Rectal smooth muscle tissue (tissue), 1 donor: ENCODE measurements at regions not wholly inside any gene's neighbourhood (a gene's known extent, or its start where the extent isn't known, plus 50 kb on each side); places are given as distances from the start of the nearest gene placed in this dataset.
"Not testable (repeated sequence)": the region's sequence is repeated elsewhere in the genome, so short reads cannot be mapped to it uniquely, and the experiment has no call there.

ENCODE experiments used
- H3K27ac ChIP-seq: one replicate; pipeline ENCODE4 v1.7.0; 2013; ENCODE audit warnings: low read depth, low read length, inconsistent platforms
- H3K27me3 ChIP-seq: one replicate; pipeline ENCODE4 v1.7.0; 2013; ENCODE audit warnings: low read length; ENCODE audit not compliant: control insufficient read depth, insufficient read depth
- H3K36me3 ChIP-seq: one replicate; pipeline ENCODE4 v1.7.0; 2013; ENCODE audit warnings: low read length; ENCODE audit not compliant: control insufficient read depth, insufficient read depth
- H3K4me1 ChIP-seq: one replicate; pipeline ENCODE4 v1.7.0; 2013; ENCODE audit warnings: low read length; ENCODE audit not compliant: control insufficient read depth, insufficient read depth
- H3K4me3 ChIP-seq: one replicate; pipeline ENCODE4 v1.7.0; 2013; ENCODE audit warnings: low read length
- H3K9ac ChIP-seq: one replicate; pipeline ENCODE4 v1.7.0; 2013; ENCODE audit warnings: low read length

- Histone ChIP-seq H3K9ac (no peak overlapping the region), H3K4me1 (no peaks in the 10 kb centered on the region), H3K27ac (no peak overlapping the region), H3K27me3 (no peaks in the 10 kb centered on the region), H3K36me3 (no peaks in the 10 kb centered on the region), H3K4me3 (no peak overlapping the region)
Measured at GRCh38 chr16:5175266-5175665, 77.7 kb upstream of the EEF2KMT start.

GRCh38 chr16:5166486-5166885 is 68.9 kb upstream of the EEF2KMT start:
- no peaks in the 10 kb centered on the region for H3K36me3 ChIP-seq
- no peaks in the 10 kb centered on the region for H3K4me1 ChIP-seq
- no peak overlapping the region for H3K27ac ChIP-seq
- no peak overlapping the region for H3K9ac ChIP-seq
- no peak overlapping the region for H3K4me3 ChIP-seq
- H3K27me3 ChIP-seq: no peaks in the 10 kb centered on the region

GRCh38 chr16:5165429-5165828 is 67.8 kb upstream of the EEF2KMT start:
- H3K9ac ChIP-seq, H3K36me3 ChIP-seq, H3K27ac ChIP-seq, H3K4me1 ChIP-seq, H3K27me3 ChIP-seq, H3K4me3 ChIP-seq: not testable (repeated sequence)

GRCh38 chr16:5162801-5163200 is 65.2 kb upstream of the EEF2KMT start:
- H3K36me3 ChIP-seq, H3K9ac ChIP-seq, H3K27ac ChIP-seq, H3K4me3 ChIP-seq, H3K27me3 ChIP-seq, H3K4me1 ChIP-seq: not testable (repeated sequence)

- H3K27me3 ChIP-seq, H3K4me1 ChIP-seq, H3K27ac ChIP-seq, H3K36me3 ChIP-seq, H3K9ac ChIP-seq, H3K4me3 ChIP-seq: not testable (repeated sequence)
Measured at GRCh38 chr16:5161888-5162287, 64.3 kb upstream of the EEF2KMT start.

- H3K9ac ChIP-seq, H3K36me3 ChIP-seq, H3K27me3 ChIP-seq, H3K4me3 ChIP-seq, H3K27ac ChIP-seq, H3K4me1 ChIP-seq: not testable (repeated sequence)
Measured at GRCh38 chr16:5160010-5160409, 62.4 kb upstream of the EEF2KMT start.

- not testable (repeated sequence) for H3K27ac ChIP-seq, H3K4me3 ChIP-seq, H3K9ac ChIP-seq, H3K27me3 ChIP-seq, H3K36me3 ChIP-seq, H3K4me1 ChIP-seq
Measured at GRCh38 chr16:5159537-5159936, 61.9 kb upstream of the EEF2KMT start.

- H3K9ac ChIP-seq: no peak overlapping the region
- no peaks in the 10 kb centered on the region for H3K36me3 ChIP-seq
- no peaks in the 10 kb centered on the region for H3K27me3 ChIP-seq
- H3K27ac ChIP-seq: no peak overlapping the region
- no peaks in the 10 kb centered on the region for H3K4me1 ChIP-seq
- H3K4me3 ChIP-seq: no peak overlapping the region
Measured at GRCh38 chr16:5158494-5158893, 60.9 kb upstream of the EEF2KMT start.

GRCh38 chr16:5156486-5156885 is 58.9 kb upstream of the EEF2KMT start:
- H3K36me3 ChIP-seq, H3K4me3 ChIP-seq, H3K9ac ChIP-seq, H3K27ac ChIP-seq, H3K4me1 ChIP-seq, H3K27me3 ChIP-seq: not testable (repeated sequence)

GRCh38 chr16:5154006-5154405 is 56.4 kb upstream of the EEF2KMT start:
- H3K4me3 ChIP-seq, H3K36me3 ChIP-seq, H3K27me3 ChIP-seq, H3K9ac ChIP-seq, H3K27ac ChIP-seq, H3K4me1 ChIP-seq: not testable (repeated sequence)

GRCh38 chr16:5151409-5151808 is 53.8 kb upstream of the EEF2KMT start:
- not testable (repeated sequence) for H3K9ac ChIP-seq, H3K36me3 ChIP-seq, H3K27ac ChIP-seq, H3K4me1 ChIP-seq, H3K4me3 ChIP-seq, H3K27me3 ChIP-seq
